Nucleus accumbens (tissue), 56 donors: ENCODE measurements at regions not wholly inside any gene's neighbourhood (a gene's known extent, or its start where the extent isn't known, plus 50 kb on each side); places are given as distances from the start of the nearest gene placed in this dataset.
"Not testable (repeated sequence)": the region's sequence is repeated elsewhere in the genome, so short reads cannot be mapped to it uniquely, and the experiment has no call there.

Experiments used
- DNase-seq, 56 donors: peaks; one replicate each; lab custom pipeline; 2025; lab: John Stamatoyannopoulos, UW

- DNase-seq = no peak
Observed at GRCh38 chr6:6829872-6830685, 241.6 kb downstream of the LY86 start.

GRCh38 chr6:6830686-6831063 is 242.2 kb downstream of the LY86 start:
- DNase-seq = not testable (repeated sequence)

GRCh38 chr6:6832439-6832838 is 243.9 kb downstream of the LY86 start:
- DNase-seq = no peak

GRCh38 chr6:6834356-6835222 is 246.1 kb downstream of the LY86 start:
- no peak for DNase-seq

GRCh38 chr6:6835223-6835503 is 246.6 kb downstream of the LY86 start:
- no peak for DNase-seq

GRCh38 chr6:6836609-6837406 is 248.3 kb downstream of the LY86 start:
- no peak for DNase-seq

GRCh38 chr6:6837541-6838080 is 249.1 kb downstream of the LY86 start:
- no peak for DNase-seq

- DNase-seq = peak in 1 of 56 donors; percentile 9
Observed at GRCh38 chr6:6840831-6841291, 252.3 kb downstream of the LY86 start.

- peak in 1 of 56 donors; percentile 16 for DNase-seq
Observed at GRCh38 chr6:6841571-6841970, 253.1 kb downstream of the LY86 start.

GRCh38 chr6:6842291-6842690 is 253.8 kb downstream of the LY86 start:
- DNase-seq = no peak

- DNase-seq = no peak
Observed at GRCh38 chr6:6843057-6843627, 254.6 kb downstream of the LY86 start.

- DNase-seq = no peak
Observed at GRCh38 chr6:6843777-6844176, 255.3 kb downstream of the LY86 start.

GRCh38 chr6:6844530-6844929 is 256.0 kb downstream of the LY86 start:
- DNase-seq = no peak

- no peak for DNase-seq
Observed at GRCh38 chr6:6845603-6846002, 257.1 kb downstream of the LY86 start.

GRCh38 chr6:6847591-6847990 is 259.1 kb downstream of the LY86 start:
- DNase-seq = no peak

- peak in 5 of 56 donors; percentile 16 to 21 (median 18) for DNase-seq
Observed at GRCh38 chr6:6851059-6851948, 256.5 kb upstream of the RREB1 start.

GRCh38 chr6:6851949-6852261 is 255.9 kb upstream of the RREB1 start:
- DNase-seq = no peak

GRCh38 chr6:6856538-6857523 is 250.9 kb upstream of the RREB1 start:
- peak in 6 of 56 donors; percentile 3 to 26 (median 8) for DNase-seq
